Epithelial cell of proximal tubule (primary cell): ENCODE measurements at regions not wholly inside any gene's neighbourhood (a gene's known extent, or its start where the extent isn't known, plus 50 kb on each side); places are given as distances from the start of the nearest gene placed in this dataset.
"Not testable (repeated sequence)": the region's sequence is repeated elsewhere in the genome, so short reads cannot be mapped to it uniquely, and the experiment has no call there.

Source experiments
- DNase-seq: peaks from one replicate; pipeline ENCODE4 v3.0.0-alpha.2; 2011; ENCODE audit warnings: low read depth
- H3K4me3 ChIP-seq: 2 replicates; pipeline ENCODE4 v1.5.1; 2011; ENCODE audit warnings: low read depth, mild to moderate bottlenecking, low read length
- CTCF ChIP-seq: conservative IDR thresholded peaks from 2 replicates; pipeline ENCODE4 v1.5.1; 2012; ENCODE audit warnings: low read depth, mild to moderate bottlenecking, low read length

DNA sequence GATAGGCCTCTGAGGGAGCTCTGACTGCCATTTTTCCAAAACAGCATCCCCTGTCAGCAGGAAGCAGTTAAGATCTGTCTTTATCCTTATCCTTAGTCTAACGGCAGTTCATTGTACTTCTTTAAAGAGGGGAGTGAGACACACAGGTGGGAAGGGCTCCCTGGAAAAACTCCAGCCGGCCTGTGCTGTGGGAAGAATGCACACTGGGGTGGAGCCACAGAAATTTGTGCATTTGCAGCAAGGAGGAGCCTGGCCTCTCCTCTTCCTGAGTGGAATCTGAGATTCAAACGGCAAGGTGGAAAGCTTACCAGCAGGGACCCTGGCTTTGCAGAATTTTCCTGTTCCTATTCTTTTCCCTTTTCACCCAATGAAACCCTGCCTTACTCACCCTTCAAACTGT is 1209.4 kb downstream of the ROBO2 start:
- no peak overlapping the region for H3K4me3 ChIP-seq
- DNase-seq, result no peak
- no peak for TF ChIP-seq CTCF

DNA sequence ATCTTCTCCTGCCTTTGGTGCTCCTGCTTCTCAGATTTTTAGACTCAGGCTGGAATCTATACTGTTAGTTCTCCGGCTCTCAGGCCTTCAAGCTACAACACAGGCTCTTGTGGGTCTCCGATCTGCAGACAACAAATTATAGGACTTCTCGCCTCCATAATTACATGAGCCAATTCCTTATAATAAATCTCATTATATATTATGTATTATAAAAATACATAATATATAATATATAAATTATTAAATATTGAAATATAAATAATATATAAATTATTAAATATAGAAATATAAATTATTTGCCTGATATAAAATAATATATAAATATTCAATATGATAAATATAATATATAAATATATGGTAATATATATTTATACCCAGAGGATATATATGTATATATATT is 1214.0 kb downstream of the ROBO2 start:
- TF ChIP-seq CTCF, result no peak
- no peak overlapping the region for H3K4me3 ChIP-seq
- DNase-seq, result no peak

DNA sequence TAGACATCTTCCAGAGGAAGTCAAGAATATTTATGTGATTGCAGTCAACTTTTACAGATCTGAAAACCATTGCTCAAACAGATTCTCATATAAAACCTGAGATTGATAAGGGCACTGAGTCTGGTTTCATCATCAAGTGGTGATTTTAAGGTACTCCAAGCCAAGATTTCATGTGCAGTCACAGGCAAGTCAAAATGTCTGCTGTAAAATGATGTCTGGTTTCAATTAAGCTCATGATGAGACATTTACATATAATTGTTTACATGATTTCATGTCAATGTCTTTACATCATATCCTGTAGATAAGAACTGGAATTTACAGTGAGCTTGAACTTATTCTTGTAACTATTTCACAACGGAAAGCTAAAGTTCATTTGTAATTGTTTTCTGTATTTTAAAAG is 1215.5 kb downstream of the ROBO2 start:
- DNase-seq, result no peak
- no peak overlapping the region for H3K4me3 ChIP-seq

GRCh38 chr3:78256123-78256522 is 1216.2 kb downstream of the ROBO2 start:
- DNase-seq, result no peak
- H3K4me3 ChIP-seq, result no peak overlapping the region
- TF ChIP-seq CTCF, result no peak

More for the DNA sequence above, 1215.5 kb downstream of the ROBO2 start:
- TF ChIP-seq CTCF, result no peak

DNA sequence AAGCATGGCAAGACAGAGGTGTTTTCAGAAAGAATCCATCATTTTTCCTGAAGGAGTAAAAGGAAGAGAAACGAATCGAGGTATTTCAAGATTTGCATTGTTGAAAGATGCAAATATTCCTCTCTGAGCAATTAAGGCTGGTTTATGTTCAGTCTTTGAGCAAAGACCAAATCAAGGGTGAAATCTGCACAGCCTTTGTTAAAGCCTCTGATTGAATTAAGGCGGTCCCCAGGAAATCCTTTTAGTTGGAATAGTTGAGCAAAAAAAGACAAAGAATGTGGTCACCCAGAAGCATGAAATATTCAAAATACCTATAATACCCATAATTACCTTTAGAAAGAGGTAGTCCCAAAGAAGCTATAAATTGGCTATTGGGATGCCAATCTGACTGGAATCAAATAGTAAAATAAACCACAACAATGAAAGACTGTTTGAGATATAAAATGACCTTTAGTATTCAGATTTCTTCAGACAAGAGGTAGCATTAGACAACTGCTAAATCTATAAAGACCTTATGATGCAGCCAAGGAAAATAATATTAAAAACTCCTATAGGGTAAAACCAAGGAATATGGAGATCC is 1218.1 kb downstream of the ROBO2 start:
- TF ChIP-seq CTCF, result no peak
- no peak overlapping the region for H3K4me3 ChIP-seq
- DNase-seq, result no peak

DNA sequence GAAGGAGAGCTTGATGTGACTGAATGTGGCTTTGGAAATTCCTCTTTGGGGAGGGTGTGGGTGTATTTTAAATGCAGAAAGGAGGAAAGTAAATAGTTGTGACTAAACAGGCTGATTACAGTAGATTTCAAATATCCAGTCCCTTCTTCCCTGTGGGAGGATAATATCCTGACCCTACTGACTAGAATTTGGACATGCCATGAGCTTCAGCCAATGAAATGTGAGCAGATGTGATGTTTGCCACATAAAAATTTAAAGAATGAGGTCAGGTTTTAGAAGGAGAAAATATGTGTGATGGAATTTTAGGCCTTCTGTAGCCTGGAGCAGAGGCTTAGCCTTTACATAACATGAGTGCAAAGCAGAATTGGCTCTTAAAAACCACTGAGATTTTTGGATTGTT is 1218.9 kb downstream of the ROBO2 start:
- DNase-seq, result no peak
- no peak for TF ChIP-seq CTCF
- H3K4me3 ChIP-seq, result no peak overlapping the region

DNA sequence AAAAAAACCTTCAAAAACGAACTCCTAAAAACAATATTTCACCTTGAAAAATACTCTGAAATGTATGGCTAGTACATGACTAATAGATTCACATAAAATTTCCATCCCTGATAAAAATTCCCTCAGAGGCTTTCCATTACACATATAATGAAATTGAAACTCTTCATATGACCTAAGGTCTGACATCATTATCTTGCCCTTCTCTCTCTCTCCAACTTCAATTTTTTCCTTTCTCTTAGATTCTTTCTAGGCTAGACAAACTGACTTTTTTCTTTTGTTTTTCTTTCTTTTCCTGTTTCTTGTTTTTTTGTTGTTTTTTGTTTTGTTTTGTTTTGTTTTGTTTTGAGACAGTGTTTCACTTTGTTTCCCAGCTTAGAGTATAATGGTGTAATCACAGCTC is 1220.5 kb downstream of the ROBO2 start:
- no peak overlapping the region for H3K4me3 ChIP-seq

GRCh38 chr3:78266550-78266949 is 1226.7 kb downstream of the ROBO2 start:
- not testable (repeated sequence) for H3K4me3 ChIP-seq

More for the DNA sequence above, 1220.5 kb downstream of the ROBO2 start:
- no peak for DNase-seq
- TF ChIP-seq CTCF, result no peak

More at GRCh38 chr3:78266550-78266949, 1226.7 kb downstream of the ROBO2 start:
- peak; percentile 86 for DNase-seq
